ENCODE measurements at regions not wholly inside any gene's neighbourhood (a gene's known extent, or its start where the extent isn't known, plus 50 kb on each side); places are given as distances from the start of the nearest gene placed in this dataset.
A peak's percentile ranks its signal among the peaks of the same experiment; 100 is the strongest.

GRCh38 chr5:158545949-158546530 is 553.7 kb downstream of the EBF1 start:
- no peaks in the 10 kb centered on the region for H3K9me2 ChIP-seq (replicated peaks; ENCODE audit: insufficient read depth)
- 93% methylated on average over 2 of the region's 2 CpGs for whole genome bisulfite sequencing (ENCODE audit: low lambda C conversion rate, missing lambda C conversion rate)
- no peak for DNase-seq (ENCODE audit: low spot score)
- H3K4me1 ChIP-seq (ENCODE audit: insufficient read depth): no peaks in the 10 kb centered on the region
- H3K27ac ChIP-seq: no peak overlapping the region
- TF ChIP-seq EZH2 (IDR thresholded peaks at IDR 0.05; ENCODE audit: borderline replicate concordance): no peak
- no peak for TF ChIP-seq EZH2phosphoT487 (IDR thresholded peaks at IDR 0.05; ENCODE audit: low read depth, severe bottlenecking, unreplicated experiment)
- no peak for TF ChIP-seq CTCF (IDR thresholded peaks at IDR 0.05; ENCODE audit: poor library complexity)
- H3K9me3 ChIP-seq (ENCODE audit: low read depth): no peaks in the 10 kb centered on the region
- no peak overlapping the region for H3K4me3 ChIP-seq
- H3K79me2 ChIP-seq: no peaks in the 10 kb centered on the region
- no peaks in the 10 kb centered on the region for H3K27me3 ChIP-seq
- no peaks in the 10 kb centered on the region for H4K20me1 ChIP-seq (ENCODE audit: insufficient read depth, poor library complexity, severe bottlenecking)
- no peaks in the 10 kb centered on the region for H3K36me3 ChIP-seq (replicated peaks; ENCODE audit: insufficient read depth, low read depth)
- no peak overlapping the region for H3K4me2 ChIP-seq
- H2AFZ ChIP-seq: no peak overlapping the region

- no peaks in the 10 kb centered on the region for H3K4me1 ChIP-seq (ENCODE audit: insufficient read depth)
- H3K27me3 ChIP-seq: no peaks in the 10 kb centered on the region
- DNase-seq (ENCODE audit: low spot score): no peak
- H4K20me1 ChIP-seq (ENCODE audit: insufficient read depth, poor library complexity, severe bottlenecking): no peaks in the 10 kb centered on the region
- no peaks in the 10 kb centered on the region for H3K79me2 ChIP-seq
- no peak overlapping the region for H3K4me2 ChIP-seq
- no peak overlapping the region for H3K27ac ChIP-seq
- no peak overlapping the region for H3K4me3 ChIP-seq
- no peaks in the 10 kb centered on the region for H3K9me2 ChIP-seq (replicated peaks; ENCODE audit: insufficient read depth)
- no peak overlapping the region for H2AFZ ChIP-seq
- H3K9me3 ChIP-seq (ENCODE audit: low read depth): no peaks in the 10 kb centered on the region
- no peaks in the 10 kb centered on the region for H3K36me3 ChIP-seq (replicated peaks; ENCODE audit: insufficient read depth, low read depth)
- no peak for TF ChIP-seq EZH2phosphoT487 (IDR thresholded peaks at IDR 0.05; ENCODE audit: low read depth, severe bottlenecking, unreplicated experiment)
- no peak for TF ChIP-seq EZH2 (IDR thresholded peaks at IDR 0.05; ENCODE audit: borderline replicate concordance)
- TF ChIP-seq CTCF (IDR thresholded peaks at IDR 0.05; ENCODE audit: poor library complexity): no peak
- WGBS (ENCODE audit: low lambda C conversion rate, missing lambda C conversion rate): 94% methylated on average over 3 of the region's 3 CpGs
These were observed 555.1 kb downstream of the EBF1 start for GRCh38 chr5:158544388-158545339.

- H3K36me3 ChIP-seq (replicated peaks; ENCODE audit: insufficient read depth, low read depth): no peaks in the 10 kb centered on the region
- H3K27ac ChIP-seq: peak overlapping the region; percentile 50
- DNase-seq (ENCODE audit: low spot score): peak; percentile 16
- no peak for TF ChIP-seq CTCF (IDR thresholded peaks at IDR 0.05; ENCODE audit: poor library complexity)
- TF ChIP-seq EZH2 (IDR thresholded peaks at IDR 0.05; ENCODE audit: borderline replicate concordance): no peak
- no peak for TF ChIP-seq EZH2phosphoT487 (IDR thresholded peaks at IDR 0.05; ENCODE audit: low read depth, severe bottlenecking, unreplicated experiment)
- H3K4me3 ChIP-seq: no peak overlapping the region
- no peaks in the 10 kb centered on the region for H3K4me1 ChIP-seq (ENCODE audit: insufficient read depth)
- H3K9me3 ChIP-seq (ENCODE audit: low read depth): no peaks in the 10 kb centered on the region
- no peak overlapping the region for H3K4me2 ChIP-seq
- H3K79me2 ChIP-seq: no peaks in the 10 kb centered on the region
- no peaks in the 10 kb centered on the region for H3K9me2 ChIP-seq (replicated peaks; ENCODE audit: insufficient read depth)
- no peak overlapping the region for H2AFZ ChIP-seq
- H3K27me3 ChIP-seq: no peaks in the 10 kb centered on the region
- WGBS (ENCODE audit: low lambda C conversion rate, missing lambda C conversion rate): 67% methylated on average over 6 of the region's 6 CpGs
- H4K20me1 ChIP-seq (ENCODE audit: insufficient read depth, poor library complexity, severe bottlenecking): no peaks in the 10 kb centered on the region
These were observed 556.0 kb downstream of the EBF1 start for GRCh38 chr5:158543539-158544387.
